ENCODE measurements at regions not wholly inside any gene's neighbourhood (a gene's known extent, or its start where the extent isn't known, plus 50 kb on each side); places are given as distances from the start of the nearest gene placed in this dataset.
"Not testable (repeated sequence)": the region's sequence is repeated elsewhere in the genome, so short reads cannot be mapped to it uniquely, and the experiment has no call there.

- no peaks in the 10 kb centered on the region for H3K36me3 ChIP-seq (ENCODE audit: insufficient read depth)
- 66% methylated on average over 2 of the region's 2 CpGs for WGBS
- H3K27ac ChIP-seq (ENCODE audit: low read depth), result no peak overlapping the region
- H3K4me1 ChIP-seq (ENCODE audit: insufficient read depth), result no peaks in the 10 kb centered on the region
- H3K4me3 ChIP-seq (ENCODE audit: low read depth, low read length), result no peak overlapping the region
- no peak for DNase-seq (ENCODE audit: extremely low spot score)
Measured at GRCh38 chr4:187883049-187883448, 112.5 kb upstream of the ZFP42 start.

- no peaks in the 10 kb centered on the region for H3K36me3 ChIP-seq (ENCODE audit: insufficient read depth)
- WGBS, result 59% methylated on average over 8 of the region's 8 CpGs
- H3K27ac ChIP-seq (ENCODE audit: low read depth), result no peak overlapping the region
- no peaks in the 10 kb centered on the region for H3K4me1 ChIP-seq (ENCODE audit: insufficient read depth)
- H3K4me3 ChIP-seq (ENCODE audit: low read depth, low read length), result no peak overlapping the region
- DNase-seq (ENCODE audit: extremely low spot score), result no peak
Measured at GRCh38 chr4:187883836-187884475, 111.6 kb upstream of the ZFP42 start.

- Histone ChIP-seq H3K4me1 (ENCODE audit: insufficient read depth) (no peaks in the 10 kb centered on the region), H3K36me3 (ENCODE audit: insufficient read depth) (no peaks in the 10 kb centered on the region), H3K27ac (ENCODE audit: low read depth) (no peak overlapping the region), H3K4me3 (ENCODE audit: low read depth, low read length) (no peak overlapping the region)
- DNase-seq (ENCODE audit: extremely low spot score), result no peak
- 36% methylated on average over 2 of the region's 2 CpGs for WGBS
Measured at GRCh38 chr4:187887906-187888305, 107.7 kb upstream of the ZFP42 start.

- Histone ChIP-seq H3K27ac (ENCODE audit: low read depth) (no peak overlapping the region), H3K36me3 (ENCODE audit: insufficient read depth) (no peaks in the 10 kb centered on the region), H3K4me1 (ENCODE audit: insufficient read depth) (no peaks in the 10 kb centered on the region), H3K4me3 (ENCODE audit: low read depth, low read length) (no peak overlapping the region)
- WGBS, result 92% methylated on average over 6 of the region's 6 CpGs
- no peak for DNase-seq (ENCODE audit: extremely low spot score)
Measured at GRCh38 chr4:187889651-187890050, 105.9 kb upstream of the ZFP42 start.

GRCh38 chr4:187893418-187893817 is 102.2 kb upstream of the ZFP42 start:
- no peak overlapping the region for H3K4me3 ChIP-seq (ENCODE audit: low read depth, low read length)
- no peak overlapping the region for H3K27ac ChIP-seq (ENCODE audit: low read depth)
- no peaks in the 10 kb centered on the region for H3K36me3 ChIP-seq (ENCODE audit: insufficient read depth)
- WGBS, result 59% methylated on average over 5 of the region's 5 CpGs
- H3K4me1 ChIP-seq (ENCODE audit: insufficient read depth), result no peaks in the 10 kb centered on the region
- DNase-seq (ENCODE audit: extremely low spot score), result no peak

- DNase-seq (ENCODE audit: extremely low spot score), result no peak
- H3K4me3 ChIP-seq (ENCODE audit: low read depth, low read length), result no peak overlapping the region
- 61% methylated on average over 5 of the region's 5 CpGs for WGBS
- H3K36me3 ChIP-seq (ENCODE audit: insufficient read depth), result no peaks in the 10 kb centered on the region
- H3K4me1 ChIP-seq (ENCODE audit: insufficient read depth), result no peaks in the 10 kb centered on the region
- no peak overlapping the region for H3K27ac ChIP-seq (ENCODE audit: low read depth)
Measured at GRCh38 chr4:187903106-187903505, 92.5 kb upstream of the ZFP42 start.

- Histone ChIP-seq H3K4me3 (ENCODE audit: low read depth, low read length) (no peak overlapping the region), H3K27ac (ENCODE audit: low read depth) (no peak overlapping the region), H3K4me1 (ENCODE audit: insufficient read depth) (no peaks in the 10 kb centered on the region), H3K36me3 (ENCODE audit: insufficient read depth) (no peaks in the 10 kb centered on the region)
- 15% methylated on average over 1 of the region's 1 CpG for WGBS
- no peak for DNase-seq (ENCODE audit: extremely low spot score)
Measured at GRCh38 chr4:187903700-187904099, 91.9 kb upstream of the ZFP42 start.

GRCh38 chr4:187908079-187908561 is 87.5 kb upstream of the ZFP42 start:
- Histone ChIP-seq H3K4me1 (ENCODE audit: insufficient read depth) (no peaks in the 10 kb centered on the region), H3K36me3 (ENCODE audit: insufficient read depth) (no peaks in the 10 kb centered on the region), H3K27ac (ENCODE audit: low read depth) (no peak overlapping the region), H3K4me3 (ENCODE audit: low read depth, low read length) (no peak overlapping the region)
- no peak for DNase-seq (ENCODE audit: extremely low spot score)
- 53% methylated on average over 6 of the region's 6 CpGs for WGBS

- 50% methylated on average over 2 of the region's 2 CpGs for WGBS
- Histone ChIP-seq H3K36me3 (ENCODE audit: insufficient read depth) (no peaks in the 10 kb centered on the region), H3K4me3 (ENCODE audit: low read depth, low read length) (no peak overlapping the region), H3K4me1 (ENCODE audit: insufficient read depth) (no peaks in the 10 kb centered on the region), H3K27ac (ENCODE audit: low read depth) (no peak overlapping the region)
- DNase-seq (ENCODE audit: extremely low spot score), result no peak
Measured at GRCh38 chr4:187908731-187909130, 86.8 kb upstream of the ZFP42 start.

- H3K27ac ChIP-seq (ENCODE audit: low read depth), result no peak overlapping the region
- DNase-seq (ENCODE audit: extremely low spot score), result no peak
- WGBS, result 58% methylated on average over 4 of the region's 4 CpGs
- no peaks in the 10 kb centered on the region for H3K4me1 ChIP-seq (ENCODE audit: insufficient read depth)
- H3K4me3 ChIP-seq (ENCODE audit: low read depth, low read length), result no peak overlapping the region
- H3K36me3 ChIP-seq (ENCODE audit: insufficient read depth), result no peaks in the 10 kb centered on the region
Measured at GRCh38 chr4:187910741-187911140, 84.8 kb upstream of the ZFP42 start.

- WGBS, result 82% methylated on average over 5 of the region's 5 CpGs
- not testable (repeated sequence) for DNase-seq (ENCODE audit: extremely low spot score); H3K4me1 ChIP-seq (ENCODE audit: insufficient read depth); H3K27ac ChIP-seq (ENCODE audit: low read depth); H3K4me3 ChIP-seq (ENCODE audit: low read depth, low read length); H3K36me3 ChIP-seq (ENCODE audit: insufficient read depth)
Measured at GRCh38 chr4:187915406-187915805, 80.2 kb upstream of the ZFP42 start.

- Histone ChIP-seq H3K4me3 (ENCODE audit: low read depth, low read length) (no peak overlapping the region), H3K36me3 (ENCODE audit: insufficient read depth) (no peaks in the 10 kb centered on the region), H3K27ac (ENCODE audit: low read depth) (no peak overlapping the region), H3K4me1 (ENCODE audit: insufficient read depth) (no peaks in the 10 kb centered on the region)
- no peak for DNase-seq (ENCODE audit: extremely low spot score)
- WGBS, result 96% methylated on average over 3 of the region's 3 CpGs
Measured at GRCh38 chr4:187919966-187920365, 75.6 kb upstream of the ZFP42 start.

GRCh38 chr4:187921946-187922623 is 73.5 kb upstream of the ZFP42 start:
- WGBS, result 28% methylated on average over 8 of the region's 8 CpGs
- Histone ChIP-seq H3K27ac (ENCODE audit: low read depth) (no peak overlapping the region), H3K36me3 (ENCODE audit: insufficient read depth) (no peaks in the 10 kb centered on the region), H3K4me3 (ENCODE audit: low read depth, low read length) (no peak overlapping the region), H3K4me1 (ENCODE audit: insufficient read depth) (no peaks in the 10 kb centered on the region)
- DNase-seq (ENCODE audit: extremely low spot score), result no peak

GRCh38 chr4:187929024-187929423 is 66.5 kb upstream of the ZFP42 start:
- 68% methylated on average over 7 of the region's 7 CpGs for WGBS
- no peaks in the 10 kb centered on the region for H3K4me1 ChIP-seq (ENCODE audit: insufficient read depth)
- H3K27ac ChIP-seq (ENCODE audit: low read depth), result no peak overlapping the region
- no peak for DNase-seq (ENCODE audit: extremely low spot score)
- H3K4me3 ChIP-seq (ENCODE audit: low read depth, low read length), result no peak overlapping the region
- no peaks in the 10 kb centered on the region for H3K36me3 ChIP-seq (ENCODE audit: insufficient read depth)

Measured in urinary bladder (tissue), 3 donors.